Activated naive CD4-positive, alpha-beta T cell treated with anti-CD3 and anti-CD28 coated beads, Interleukin-2, amount 50 U/mL, for 24 hours (primary cell): ENCODE measurements at regions not wholly inside any gene's neighbourhood (a gene's known extent, or its start where the extent isn't known, plus 50 kb on each side); places are given as distances from the start of the nearest gene placed in this dataset.
"Not testable (repeated sequence)": the region's sequence is repeated elsewhere in the genome, so short reads cannot be mapped to it uniquely, and the experiment has no call there.

ENCODE experiments used
- H3K27ac Mint-ChIP-seq: one replicate; pipeline ENCODE4 v1.8.0; 2021; ENCODE audit warnings: mild to moderate bottlenecking, mixed read lengths
- H3K27me3 Mint-ChIP-seq: one replicate; pipeline ENCODE4 v1.8.0; 2021; ENCODE audit warnings: mixed read lengths
- H3K36me3 Mint-ChIP-seq: one replicate; pipeline ENCODE4 v1.8.0; 2021; ENCODE audit warnings: mixed read lengths
- H3K4me1 Mint-ChIP-seq: one replicate; pipeline ENCODE4 v1.8.0; 2021; ENCODE audit warnings: mixed read lengths
- H3K4me3 Mint-ChIP-seq: one replicate; pipeline ENCODE4 v1.8.0; 2021; ENCODE audit warnings: mild to moderate bottlenecking, mixed read lengths
- H3K9me3 Mint-ChIP-seq: one replicate; pipeline ENCODE4 v1.8.0; 2021; ENCODE audit warnings: mixed read lengths

GRCh38 chr1:177410179-177410766 is 239.5 kb downstream of the BRINP2 start:
- Mint-ChIP-seq H3K27me3 (peaks cover 1% of the 10 kb centered on the region), H3K4me3 (no peak overlapping the region), H3K36me3 (no peaks in the 10 kb centered on the region), H3K27ac (no peak overlapping the region), H3K4me1 (no peaks in the 10 kb centered on the region), H3K9me3 (peaks cover 11% of the 10 kb centered on the region)

- H3K27ac Mint-ChIP-seq, H3K4me1 Mint-ChIP-seq, H3K36me3 Mint-ChIP-seq, H3K27me3 Mint-ChIP-seq, H3K4me3 Mint-ChIP-seq: not testable (repeated sequence)
- peaks cover 11% of the 10 kb centered on the region for H3K9me3 Mint-ChIP-seq
Measured at GRCh38 chr1:177406323-177406722, 235.6 kb downstream of the BRINP2 start.

DNA sequence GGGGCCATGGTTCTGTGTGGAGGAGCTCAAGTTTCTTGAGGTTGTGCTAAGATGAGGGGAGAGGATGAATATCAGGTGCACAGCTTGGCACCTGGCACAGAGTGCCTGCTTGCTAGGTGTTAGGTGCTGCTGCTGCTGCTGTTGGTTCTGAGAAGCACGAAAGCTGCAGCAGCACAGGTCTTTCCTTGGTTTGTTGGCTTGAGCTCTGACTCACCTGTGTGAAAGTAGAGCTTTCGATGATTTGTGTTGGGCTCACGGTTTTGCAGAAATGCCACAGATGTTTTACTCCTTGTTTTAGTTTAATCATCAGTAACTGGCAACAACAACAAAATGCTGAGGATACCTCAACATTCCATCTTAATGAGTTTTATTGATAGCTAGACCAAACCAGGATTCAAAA is 221.6 kb downstream of the BRINP2 start:
- no peaks in the 10 kb centered on the region for H3K27me3 Mint-ChIP-seq
- no peak overlapping the region for H3K27ac Mint-ChIP-seq
- no peaks in the 10 kb centered on the region for H3K36me3 Mint-ChIP-seq
- peaks cover 17% of the 10 kb centered on the region for H3K9me3 Mint-ChIP-seq
- H3K4me1 Mint-ChIP-seq, result no peaks in the 10 kb centered on the region
- no peak overlapping the region for H3K4me3 Mint-ChIP-seq

GRCh38 chr1:177385760-177386698 is 215.3 kb downstream of the BRINP2 start:
- Mint-ChIP-seq H3K9me3 (peaks cover 21% of the 10 kb centered on the region), H3K4me3 (no peak overlapping the region)

DNA sequence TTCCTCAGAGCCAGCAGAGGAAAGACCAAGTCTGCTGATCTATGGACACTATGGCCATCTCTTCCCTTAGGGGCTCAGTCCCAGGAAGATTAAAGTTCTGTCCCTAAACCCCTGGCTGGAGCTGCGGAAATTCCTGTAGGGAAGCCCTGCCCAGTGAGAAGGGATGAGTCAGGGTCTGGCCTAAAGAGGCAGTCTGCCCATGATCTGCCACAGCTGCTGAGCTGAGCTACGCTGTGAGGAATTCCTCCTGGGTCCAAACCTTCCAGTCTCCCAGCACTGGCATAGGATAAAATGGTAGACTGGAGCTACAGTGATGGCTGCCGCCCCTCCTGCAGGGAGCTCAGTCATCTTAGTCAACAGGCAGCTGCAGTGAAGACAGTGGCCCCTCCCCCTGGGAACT is 213.7 kb downstream of the BRINP2 start:
- Mint-ChIP-seq H3K4me3 (no peak overlapping the region), H3K36me3 (no peaks in the 10 kb centered on the region), H3K27ac (no peak overlapping the region), H3K27me3 (no peaks in the 10 kb centered on the region), H3K4me1 (no peaks in the 10 kb centered on the region), H3K9me3 (peaks cover 15% of the 10 kb centered on the region)

More at GRCh38 chr1:177385760-177386698, 215.3 kb downstream of the BRINP2 start:
- Mint-ChIP-seq H3K27me3 (no peaks in the 10 kb centered on the region), H3K36me3 (no peaks in the 10 kb centered on the region), H3K4me1 (no peaks in the 10 kb centered on the region), H3K27ac (no peak overlapping the region)

GRCh38 chr1:177383715-177384114 is 213.0 kb downstream of the BRINP2 start:
- no peaks in the 10 kb centered on the region for H3K36me3 Mint-ChIP-seq
- H3K4me1 Mint-ChIP-seq, result no peaks in the 10 kb centered on the region

GRCh38 chr1:177377866-177378265 is 207.1 kb downstream of the BRINP2 start:
- Mint-ChIP-seq H3K4me1 (no peaks in the 10 kb centered on the region), H3K9me3 (peaks cover 22% of the 10 kb centered on the region), H3K36me3 (no peaks in the 10 kb centered on the region), H3K27me3 (no peaks in the 10 kb centered on the region), H3K4me3 (no peak overlapping the region), H3K27ac (no peak overlapping the region)

More at GRCh38 chr1:177383715-177384114, 213.0 kb downstream of the BRINP2 start:
- Mint-ChIP-seq H3K9me3 (peaks cover 13% of the 10 kb centered on the region), H3K4me3 (no peak overlapping the region), H3K27ac (no peak overlapping the region), H3K27me3 (no peaks in the 10 kb centered on the region)

- Mint-ChIP-seq H3K36me3 (no peaks in the 10 kb centered on the region), H3K9me3 (peaks cover 4% of the 10 kb centered on the region), H3K27me3 (no peaks in the 10 kb centered on the region), H3K4me3 (no peak overlapping the region), H3K4me1 (no peaks in the 10 kb centered on the region), H3K27ac (no peak overlapping the region)
Measured at GRCh38 chr1:177368255-177368654, 197.5 kb downstream of the BRINP2 start.

DNA sequence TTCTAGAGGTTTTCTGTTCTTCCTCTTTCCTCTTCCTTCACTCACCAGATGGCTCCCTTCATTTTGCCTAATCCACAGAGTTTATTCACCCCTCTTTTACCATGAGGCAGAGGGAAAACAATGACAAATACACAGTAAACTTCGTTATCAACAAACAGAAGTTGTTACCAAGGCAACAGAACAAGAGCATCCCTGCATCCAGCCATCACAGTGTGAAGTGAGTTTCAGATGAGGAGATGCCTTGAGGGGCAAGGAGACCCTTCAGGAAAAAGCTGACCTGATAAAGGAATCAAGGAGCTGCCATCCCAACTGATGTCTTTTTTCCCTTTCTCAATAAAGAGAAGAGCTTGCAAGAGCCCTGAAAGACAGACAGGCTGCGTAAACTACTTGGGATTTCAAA is 195.3 kb downstream of the BRINP2 start:
- H3K9me3 Mint-ChIP-seq, result no peaks in the 10 kb centered on the region
- no peaks in the 10 kb centered on the region for H3K36me3 Mint-ChIP-seq
- no peak overlapping the region for H3K4me3 Mint-ChIP-seq
- H3K27ac Mint-ChIP-seq, result no peak overlapping the region
- H3K27me3 Mint-ChIP-seq, result no peaks in the 10 kb centered on the region
- H3K4me1 Mint-ChIP-seq, result no peaks in the 10 kb centered on the region

- no peak overlapping the region for H3K4me3 Mint-ChIP-seq
- H3K9me3 Mint-ChIP-seq, result no peaks in the 10 kb centered on the region
- H3K27ac Mint-ChIP-seq, result no peak overlapping the region
- no peaks in the 10 kb centered on the region for H3K4me1 Mint-ChIP-seq
- no peaks in the 10 kb centered on the region for H3K36me3 Mint-ChIP-seq
- H3K27me3 Mint-ChIP-seq, result peaks cover 2% of the 10 kb centered on the region
Measured at GRCh38 chr1:177360791-177361190, 190.0 kb downstream of the BRINP2 start.

DNA sequence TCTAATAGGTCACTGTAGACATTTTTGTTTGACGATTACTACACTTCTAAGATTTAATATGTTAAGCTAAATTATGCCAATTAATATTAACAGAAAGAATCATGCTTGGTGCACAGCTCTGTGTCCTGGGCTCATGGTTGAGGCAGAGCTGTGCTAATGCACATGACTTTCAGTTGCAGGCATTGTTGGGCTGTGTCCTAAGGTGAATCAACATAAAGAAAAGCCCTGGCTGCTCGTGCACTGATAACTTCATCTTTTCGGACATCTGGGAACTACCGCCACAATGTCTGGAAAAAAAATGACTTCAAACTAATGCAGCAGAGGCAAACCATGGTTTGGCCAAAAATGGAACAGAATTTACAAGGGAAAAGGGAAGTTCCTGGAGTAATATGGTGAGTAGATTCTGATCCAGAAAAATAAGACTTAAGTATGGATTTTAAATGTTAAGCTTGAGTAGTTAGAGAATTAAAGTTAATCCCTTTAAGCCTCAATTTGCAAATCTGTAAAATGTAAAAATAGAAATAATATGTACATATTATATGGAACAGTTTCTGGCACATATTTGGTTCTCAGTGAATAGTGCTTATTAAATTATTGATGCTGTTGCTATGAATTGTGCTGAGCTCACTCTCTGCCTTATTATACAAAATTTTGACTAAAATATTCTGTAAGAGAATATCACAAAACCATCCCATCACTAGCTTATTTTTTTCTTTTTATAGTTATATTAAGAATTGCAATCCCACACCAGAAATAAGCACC is 186.1 kb downstream of the BRINP2 start:
- H3K27me3 Mint-ChIP-seq, result peaks cover 2% of the 10 kb centered on the region
- no peaks in the 10 kb centered on the region for H3K36me3 Mint-ChIP-seq
- H3K9me3 Mint-ChIP-seq, result no peaks in the 10 kb centered on the region
- no peaks in the 10 kb centered on the region for H3K4me1 Mint-ChIP-seq
- no peak overlapping the region for H3K27ac Mint-ChIP-seq
- H3K4me3 Mint-ChIP-seq, result no peak overlapping the region

- peaks cover 2% of the 10 kb centered on the region for H3K27me3 Mint-ChIP-seq
- no peaks in the 10 kb centered on the region for H3K4me1 Mint-ChIP-seq
- no peak overlapping the region for H3K4me3 Mint-ChIP-seq
- no peak overlapping the region for H3K27ac Mint-ChIP-seq
- no peaks in the 10 kb centered on the region for H3K36me3 Mint-ChIP-seq
- H3K9me3 Mint-ChIP-seq, result no peaks in the 10 kb centered on the region
Measured at GRCh38 chr1:177355575-177355974, 184.8 kb downstream of the BRINP2 start.

GRCh38 chr1:177354247-177354646 is 183.5 kb downstream of the BRINP2 start:
- no peak overlapping the region for H3K27ac Mint-ChIP-seq
- H3K4me3 Mint-ChIP-seq, result no peak overlapping the region
- peaks cover 2% of the 10 kb centered on the region for H3K27me3 Mint-ChIP-seq
- no peaks in the 10 kb centered on the region for H3K9me3 Mint-ChIP-seq
- no peaks in the 10 kb centered on the region for H3K36me3 Mint-ChIP-seq
- no peaks in the 10 kb centered on the region for H3K4me1 Mint-ChIP-seq

DNA sequence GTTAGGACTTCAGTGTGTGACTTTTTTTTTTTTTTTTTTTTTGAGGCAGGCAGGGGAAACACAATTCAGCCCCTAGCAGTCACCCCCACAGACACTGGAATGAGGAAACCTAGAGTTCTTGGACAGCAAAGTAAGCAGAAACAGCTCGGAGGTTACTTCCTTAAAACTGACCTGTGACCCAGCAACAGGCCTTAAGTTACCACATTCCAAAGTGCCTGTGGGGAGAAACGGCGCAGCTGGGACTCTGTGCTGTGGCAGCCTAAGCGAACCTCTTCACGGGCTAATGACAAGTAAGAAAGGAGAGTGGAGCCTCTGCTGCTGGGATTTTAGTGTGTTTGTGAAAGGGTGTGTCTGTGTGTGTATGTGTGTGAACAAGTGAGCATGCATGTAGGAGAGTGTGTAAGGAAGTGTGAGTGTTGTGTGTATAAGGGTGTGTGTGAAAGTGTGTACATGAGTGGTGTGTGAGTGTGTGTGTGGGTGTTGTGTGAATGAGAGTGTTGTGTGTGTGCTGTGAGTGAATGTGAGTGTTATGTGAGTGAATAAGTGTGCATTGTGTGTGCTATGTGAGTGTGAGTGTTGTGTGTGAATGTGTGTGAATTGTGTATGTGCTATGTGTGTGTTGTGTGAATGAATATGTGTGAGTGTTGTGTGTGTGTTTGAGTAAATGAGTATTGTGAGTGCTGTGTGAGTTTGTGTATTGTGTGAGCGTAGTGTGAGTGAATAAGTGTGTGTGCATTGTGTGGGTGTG is 180.8 kb downstream of the BRINP2 start:
- Mint-ChIP-seq H3K27me3 (no peaks in the 10 kb centered on the region), H3K4me1 (no peaks in the 10 kb centered on the region), H3K9me3 (no peaks in the 10 kb centered on the region), H3K36me3 (no peaks in the 10 kb centered on the region), H3K27ac (no peak overlapping the region), H3K4me3 (no peak overlapping the region)

DNA sequence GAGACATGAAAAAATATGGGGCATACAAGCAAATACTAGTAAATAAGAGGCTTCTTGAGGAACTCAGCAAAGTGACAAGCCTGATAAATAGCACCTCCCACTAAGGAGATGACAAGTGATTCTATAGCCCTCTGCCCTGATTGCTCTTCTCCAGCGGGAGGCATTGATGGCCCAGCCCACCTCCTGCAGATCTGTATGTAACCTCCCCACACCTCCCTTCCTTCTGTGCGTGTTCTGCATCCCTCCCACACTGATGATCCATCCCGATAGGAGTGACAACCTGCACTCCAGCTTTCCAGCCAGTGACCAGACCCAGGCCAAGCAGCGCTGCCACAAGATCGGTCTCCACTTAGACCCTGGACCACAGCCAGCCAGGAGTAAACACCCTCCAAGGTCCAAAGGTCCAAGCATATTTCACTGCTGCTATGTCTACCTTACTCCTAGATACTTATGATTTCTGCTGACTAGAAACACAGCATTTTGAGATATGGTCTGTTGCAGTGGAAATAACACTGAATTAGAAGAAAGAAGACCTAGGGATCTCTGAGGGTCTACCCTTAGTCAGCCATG is 176.1 kb downstream of the BRINP2 start:
- Mint-ChIP-seq H3K36me3 (no peaks in the 10 kb centered on the region), H3K4me1 (no peaks in the 10 kb centered on the region), H3K4me3 (no peak overlapping the region), H3K27ac (no peak overlapping the region), H3K9me3 (peaks cover 10% of the 10 kb centered on the region), H3K27me3 (no peaks in the 10 kb centered on the region)
